Fibroblast of skin of abdomen (primary cell): ENCODE measurements at regions not wholly inside any gene's neighbourhood (a gene's known extent, or its start where the extent isn't known, plus 50 kb on each side); places are given as distances from the start of the nearest gene placed in this dataset.
A peak's percentile ranks its signal among the peaks of the same experiment; 100 is the strongest.
"Not testable (repeated sequence)": the region's sequence is repeated elsewhere in the genome, so short reads cannot be mapped to it uniquely, and the experiment has no call there.

Source experiments
- DNase-seq: peaks from one replicate; pipeline ENCODE4 v3.0.0-alpha.2; 2013

GRCh38 chr13:64506246-64506645 lies 2723.9 kb downstream of the PCDH9 start:
- DNase-seq = peak; percentile 29

DNA sequence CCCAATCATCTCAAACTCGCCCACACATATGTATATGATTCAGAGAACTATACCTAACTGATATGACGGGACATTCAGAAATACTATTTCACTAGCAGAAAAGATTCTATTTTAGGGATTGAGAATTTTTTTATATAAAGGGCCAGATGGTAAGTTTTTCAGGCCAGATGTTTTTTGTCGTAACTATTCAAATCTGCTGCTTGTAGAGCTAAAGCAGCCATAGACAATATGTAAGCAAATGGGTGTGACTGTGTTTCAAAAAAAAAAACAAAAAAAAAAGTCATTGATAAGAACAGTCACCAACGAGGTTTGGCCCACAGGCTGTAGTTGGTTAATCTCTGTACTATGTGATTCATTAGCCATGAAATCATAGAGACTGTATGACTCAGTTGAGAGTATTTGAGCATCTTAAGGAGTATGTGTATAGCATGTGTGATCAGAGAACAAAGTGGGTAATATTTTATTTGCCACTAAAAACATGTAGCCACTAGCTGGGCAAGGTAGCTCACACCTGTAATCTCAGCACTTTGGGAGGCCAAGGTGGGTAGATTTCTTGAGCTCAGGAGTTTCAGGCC lies 2724.7 kb downstream of the PCDH9 start:
- peak; percentile 77 for DNase-seq

DNA sequence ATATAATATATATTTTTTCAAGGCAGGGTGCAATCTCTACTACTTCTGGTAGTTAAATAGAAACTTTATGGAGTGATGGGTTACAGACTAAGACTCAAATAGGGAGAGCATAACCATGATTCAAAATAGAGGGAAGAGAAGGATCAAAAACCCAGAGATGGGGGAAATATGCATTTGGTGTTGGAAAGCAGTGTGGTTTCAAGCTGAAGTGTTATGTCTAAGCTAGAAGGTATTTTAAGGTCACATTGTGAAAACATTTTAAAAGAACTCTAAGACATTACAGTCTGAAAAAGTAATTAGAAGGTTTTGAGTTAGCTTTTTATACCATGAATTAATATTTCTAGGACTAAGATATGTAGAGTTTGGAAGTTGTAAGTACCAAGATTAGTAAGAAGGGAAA lies 2741.4 kb downstream of the PCDH9 start:
- peak; percentile 48 for DNase-seq

DNA sequence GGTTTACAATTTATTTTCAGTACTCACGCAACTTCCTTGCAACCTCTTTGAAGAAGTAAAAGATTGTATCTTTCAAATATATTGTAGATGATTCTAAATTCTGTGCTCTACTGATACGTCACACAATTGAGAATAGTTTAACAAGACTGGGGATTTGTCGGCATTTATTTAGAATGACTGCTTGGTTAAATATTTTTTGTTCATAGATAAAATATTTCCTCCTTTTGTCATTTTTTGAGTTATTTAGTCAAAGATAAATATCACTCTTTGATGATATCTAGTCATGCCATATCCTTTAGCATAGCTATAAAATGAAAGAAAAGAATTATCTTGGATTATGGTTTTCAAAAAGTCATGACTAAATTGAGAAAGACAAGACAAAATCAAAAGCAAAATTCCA lies 2747.8 kb downstream of the PCDH9 start:
- DNase-seq = no peak

- DNase-seq = peak; percentile 41
These were observed 2749.5 kb downstream of the PCDH9 start for GRCh38 chr13:64480672-64481071.

- DNase-seq = no peak
These were observed 2749.9 kb downstream of the PCDH9 start for GRCh38 chr13:64480211-64480610.

- DNase-seq = peak; percentile 44
These were observed 2753.0 kb downstream of the PCDH9 start for GRCh38 chr13:64477146-64477545.

DNA sequence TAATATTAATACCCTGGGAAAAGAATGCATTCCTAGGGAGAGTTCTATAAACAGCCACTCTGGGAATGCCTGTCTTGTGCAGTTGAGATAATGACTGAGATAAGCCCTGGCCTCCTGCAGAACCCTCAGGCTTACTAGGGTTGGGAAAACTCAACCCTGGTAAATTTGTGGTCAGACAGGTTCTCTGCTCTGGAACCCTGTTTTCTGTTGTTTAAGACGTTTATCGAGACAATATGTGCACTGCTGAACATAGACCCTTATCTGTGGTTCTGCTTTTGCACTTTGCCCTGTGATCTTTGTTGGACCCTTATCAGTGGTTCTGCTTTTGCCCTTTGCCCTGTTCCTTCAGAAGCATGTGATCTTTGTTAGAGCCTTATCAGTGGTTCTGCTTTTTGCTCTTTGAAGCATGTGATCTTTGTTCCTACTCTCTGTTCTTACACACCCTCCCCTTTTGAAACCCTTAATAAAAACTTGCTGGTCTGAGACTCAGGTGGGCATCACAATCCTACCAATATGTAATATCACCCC lies 2754.0 kb downstream of the PCDH9 start:
- not testable (repeated sequence) for DNase-seq

DNA sequence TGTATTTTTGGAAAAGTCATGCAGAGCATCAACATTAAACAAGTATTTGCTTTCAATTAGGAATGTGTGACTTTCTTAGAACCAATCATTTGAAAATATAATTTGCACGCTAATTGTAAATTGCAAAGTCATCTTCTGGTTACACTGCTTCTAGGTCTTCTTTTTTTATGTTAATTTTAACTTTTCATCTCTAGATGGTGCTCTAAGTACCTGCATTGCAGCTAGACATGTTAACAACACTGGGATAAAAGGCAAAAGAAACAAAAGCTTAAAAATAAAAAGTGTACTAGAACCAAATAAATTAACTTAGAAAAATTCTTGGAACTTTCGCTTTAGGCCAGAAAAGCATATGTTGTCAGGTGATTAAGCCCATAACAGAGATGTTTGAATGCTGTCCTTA lies 2758.2 kb downstream of the PCDH9 start:
- peak; percentile 72 for DNase-seq

GRCh38 chr13:64470751-64471150 lies 2759.4 kb downstream of the PCDH9 start:
- no peak for DNase-seq

- DNase-seq = no peak
These were observed 2770.4 kb downstream of the PCDH9 start for GRCh38 chr13:64459778-64460177.

GRCh38 chr13:64457976-64458375 lies 2772.2 kb downstream of the PCDH9 start:
- peak; percentile 59 for DNase-seq

GRCh38 chr13:64455124-64455523 lies 2775.0 kb downstream of the PCDH9 start:
- no peak for DNase-seq

DNA sequence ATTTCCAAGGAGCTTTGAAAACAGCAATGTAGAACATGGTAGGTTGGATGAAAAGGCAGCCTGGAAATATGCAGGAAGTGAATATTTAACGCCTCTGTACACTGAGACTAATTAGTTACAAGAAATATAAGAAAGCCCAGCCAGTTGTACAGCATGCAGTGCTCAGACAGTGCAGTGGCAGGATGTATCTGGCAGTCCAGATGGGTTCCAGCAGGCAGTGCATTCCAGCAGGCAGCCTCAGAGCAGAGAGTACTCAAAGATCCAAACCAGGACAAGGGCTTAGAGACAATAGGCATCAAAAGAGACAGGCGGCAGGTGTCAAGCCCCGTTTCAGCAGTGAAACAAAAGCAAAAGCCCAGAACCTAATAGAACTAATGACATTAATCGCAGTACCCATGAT lies 2776.3 kb downstream of the PCDH9 start:
- DNase-seq = peak; percentile 31

DNA sequence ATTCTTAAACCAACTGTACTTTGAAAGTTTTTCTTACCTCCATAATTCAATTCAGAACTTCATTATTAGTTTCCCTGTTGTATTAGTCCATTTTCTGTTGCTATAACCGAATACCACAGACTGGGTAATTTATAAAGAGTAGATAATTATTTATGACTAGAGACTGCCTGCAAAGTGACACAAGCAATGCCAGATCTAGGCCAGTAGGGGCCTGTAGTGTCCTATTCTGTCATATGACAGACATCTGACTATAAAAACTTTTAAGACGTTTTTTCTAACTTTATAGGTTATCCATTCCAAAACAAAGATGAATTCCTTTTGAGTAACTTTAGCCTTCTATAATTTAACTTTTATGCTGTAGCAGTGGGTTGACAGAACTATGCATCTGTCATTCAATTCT lies 2783.8 kb downstream of the PCDH9 start:
- DNase-seq = no peak

DNA sequence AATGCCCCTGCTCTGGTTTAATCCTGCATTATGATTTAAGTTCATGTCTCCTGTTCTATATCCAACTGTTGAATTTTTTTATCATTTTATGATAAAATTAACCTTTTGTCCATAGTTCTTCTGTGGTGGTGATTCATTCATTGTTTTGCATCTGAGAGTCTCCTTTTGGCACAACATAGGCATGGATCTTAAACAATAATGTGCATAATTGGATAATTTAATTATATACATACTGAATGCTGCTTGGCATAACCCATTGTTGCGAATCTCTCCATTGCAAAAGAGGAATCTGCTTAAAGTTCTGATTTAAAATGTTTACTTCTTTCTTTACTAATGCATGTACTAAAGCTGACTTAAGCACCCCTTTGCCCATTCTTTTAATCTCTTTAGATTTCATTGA lies 2788.4 kb downstream of the PCDH9 start:
- no peak for DNase-seq

DNA sequence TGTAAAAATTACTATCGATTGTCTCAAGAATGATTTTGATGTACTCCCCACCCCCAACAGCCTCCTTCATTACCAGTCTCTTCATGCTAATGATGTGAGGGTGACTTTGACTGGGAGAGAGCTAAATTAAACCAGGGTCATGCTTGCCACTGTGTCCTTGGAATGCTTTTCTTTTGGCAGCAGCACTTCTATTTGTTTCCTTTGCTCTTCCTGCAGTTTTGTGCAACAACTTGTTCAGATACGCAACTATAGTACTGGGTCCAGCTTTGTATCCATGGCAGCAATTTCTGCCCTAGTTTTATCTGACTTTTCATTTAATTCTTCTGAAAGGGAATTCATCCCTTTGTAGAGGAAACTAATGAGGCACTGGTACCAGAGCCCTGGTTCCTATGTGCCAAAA lies 2792.1 kb downstream of the PCDH9 start:
- DNase-seq = no peak

DNA sequence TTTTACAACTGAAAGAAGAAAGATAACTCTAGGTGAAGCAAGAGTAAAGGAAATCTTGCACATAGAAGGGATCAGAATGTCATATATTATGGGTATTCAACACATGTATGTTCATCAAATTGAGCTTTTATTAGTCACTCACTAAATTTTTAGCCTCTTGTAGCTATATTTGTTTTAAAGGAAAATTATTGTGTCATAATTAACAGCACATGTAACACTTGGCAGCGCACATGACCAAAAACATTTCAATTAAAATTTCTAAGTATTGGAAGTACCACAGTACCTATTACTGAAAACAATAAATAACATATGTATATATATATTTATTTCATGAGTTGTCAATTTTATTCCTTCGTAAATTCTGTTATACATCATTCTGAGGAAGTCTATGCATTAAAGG lies 2800.4 kb downstream of the PCDH9 start:
- DNase-seq = peak; percentile 28

- DNase-seq = peak; percentile 31
These were observed 2801.9 kb downstream of the PCDH9 start for GRCh38 chr13:64428196-64428595.

- DNase-seq = no peak
These were observed 2806.7 kb downstream of the PCDH9 start for GRCh38 chr13:64423467-64423866.

GRCh38 chr13:64420181-64420580 lies 2810.0 kb downstream of the PCDH9 start:
- no peak for DNase-seq

DNA sequence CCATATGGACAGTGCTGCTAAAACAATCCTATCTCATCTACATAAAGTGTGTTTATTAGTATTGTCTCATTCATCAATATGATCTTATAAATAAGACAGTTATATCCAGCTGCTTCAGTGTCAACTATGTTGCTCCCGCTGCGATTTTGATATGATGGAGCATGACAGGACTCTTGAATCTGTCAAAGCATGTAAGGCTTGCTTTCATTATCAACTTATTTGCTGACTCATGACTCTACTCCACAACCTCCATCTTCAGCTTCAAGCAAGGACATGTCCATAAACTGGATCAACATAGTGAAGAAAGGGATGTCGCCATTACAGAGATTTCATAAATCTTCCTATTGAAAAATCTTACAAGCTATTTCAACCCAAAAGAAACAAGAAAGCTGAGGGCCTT lies 2812.6 kb downstream of the PCDH9 start:
- DNase-seq = no peak

DNA sequence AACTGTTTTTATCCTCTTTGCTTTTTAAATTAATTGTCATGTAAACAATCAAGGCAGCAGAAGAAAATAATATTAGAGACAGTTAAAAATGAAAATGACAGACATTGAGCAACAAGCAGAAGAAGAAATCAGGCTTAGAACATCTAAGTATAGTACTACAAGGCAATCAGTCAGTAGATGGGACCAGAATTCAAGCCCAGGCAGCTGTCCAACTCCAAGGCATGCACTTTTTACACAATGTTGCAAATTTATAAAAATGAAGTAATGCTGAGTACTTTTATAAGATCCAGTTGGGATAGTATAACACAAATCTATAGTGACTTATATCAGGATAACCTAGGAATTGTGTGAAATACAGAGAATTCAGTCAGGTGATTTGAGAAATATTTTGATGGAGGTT lies 2815.8 kb downstream of the PCDH9 start:
- peak; percentile 1 for DNase-seq

- no peak for DNase-seq
These were observed 2816.6 kb downstream of the PCDH9 start for GRCh38 chr13:64413529-64413928.
